ENCODE measurements at regions not wholly inside any gene's neighbourhood (a gene's known extent, or its start where the extent isn't known, plus 50 kb on each side); places are given as distances from the start of the nearest gene placed in this dataset.

DNA sequence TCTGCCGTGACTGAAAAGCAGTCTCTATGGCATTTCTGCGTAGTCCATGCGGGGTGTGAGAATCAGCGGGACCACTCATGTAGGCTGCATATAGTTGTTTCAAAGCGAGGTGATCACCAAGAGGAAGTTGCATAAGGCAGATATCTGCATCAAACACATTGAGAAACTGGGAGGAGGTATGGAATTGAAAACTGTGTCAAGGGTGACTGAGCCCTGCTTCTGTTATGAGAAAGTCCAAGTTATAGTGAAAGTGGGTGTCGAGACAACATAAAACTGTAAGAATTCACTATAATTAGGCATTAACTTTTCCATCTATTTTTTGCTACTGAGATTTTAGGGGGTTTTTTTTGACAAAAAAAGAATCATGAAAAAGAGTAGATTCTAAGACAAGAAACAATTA is 109.3 kb downstream of the ZIC1 start:
- TF ChIP-seq POLR2AphosphoS5 (IDR thresholded peaks at IDR 0.05) (no peak), POLR2A (IDR thresholded peaks at IDR 0.05) (no peak), EP300 (IDR thresholded peaks at IDR 0.05) (no peak)
- TF ChIP-seq, protein P1, sequence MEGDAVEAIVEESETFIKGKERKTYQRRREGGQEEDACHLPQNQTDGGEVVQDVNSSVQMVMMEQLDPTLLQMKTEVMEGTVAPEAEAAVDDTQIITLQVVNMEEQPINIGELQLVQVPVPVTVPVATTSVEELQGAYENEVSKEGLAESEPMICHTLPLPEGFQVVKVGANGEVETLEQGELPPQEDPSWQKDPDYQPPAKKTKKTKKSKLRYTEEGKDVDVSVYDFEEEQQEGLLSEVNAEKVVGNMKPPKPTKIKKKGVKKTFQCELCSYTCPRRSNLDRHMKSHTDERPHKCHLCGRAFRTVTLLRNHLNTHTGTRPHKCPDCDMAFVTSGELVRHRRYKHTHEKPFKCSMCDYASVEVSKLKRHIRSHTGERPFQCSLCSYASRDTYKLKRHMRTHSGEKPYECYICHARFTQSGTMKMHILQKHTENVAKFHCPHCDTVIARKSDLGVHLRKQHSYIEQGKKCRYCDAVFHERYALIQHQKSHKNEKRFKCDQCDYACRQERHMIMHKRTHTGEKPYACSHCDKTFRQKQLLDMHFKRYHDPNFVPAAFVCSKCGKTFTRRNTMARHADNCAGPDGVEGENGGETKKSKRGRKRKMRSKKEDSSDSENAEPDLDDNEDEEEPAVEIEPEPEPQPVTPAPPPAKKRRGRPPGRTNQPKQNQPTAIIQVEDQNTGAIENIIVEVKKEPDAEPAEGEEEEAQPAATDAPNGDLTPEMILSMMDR (IDR thresholded peaks at IDR 0.05), result no peak

Data from gastroesophageal sphincter (tissue), 3 donors.